Transverse colon (tissue), 4 donors: ENCODE measurements at regions not wholly inside any gene's neighbourhood (a gene's known extent, or its start where the extent isn't known, plus 50 kb on each side); places are given as distances from the start of the nearest gene placed in this dataset.

Experiments used
- DNase-seq: peaks from one replicate; pipeline ENCODE4 v3.0.0-alpha.2; 2019
- H3K27ac ChIP-seq, 4 donors: fragments of 200-600 bp; sonication (generic); 2 replicates each; pipeline ENCODE4 v1.5.1; 2016 to 2018; ENCODE audit warnings: inconsistent platforms in 4 of 4
- H3K27me3 ChIP-seq: fragments of 200-600 bp; sonication (generic); 2 replicates; pipeline ENCODE4 v1.5.1; 2017; ENCODE audit warnings: inconsistent platforms
- H3K36me3 ChIP-seq, 4 donors: fragments of 200-600 bp; sonication (generic); 2 replicates each; pipeline ENCODE4 v1.5.1; 2017 to 2019; ENCODE audit warnings: inconsistent platforms in 4 of 4
- H3K4me1 ChIP-seq, 4 donors: fragments of 200-600 bp; sonication (generic); 2 replicates each; pipeline ENCODE4 v1.5.1; 2017 to 2020; ENCODE audit warnings: inconsistent platforms in 4 of 4
- H3K4me3 ChIP-seq, 4 donors: fragments of 200-600 bp; sonication (generic); 1 replicate in 1 of 4; 2 replicates in 3 of 4; pipeline versions ENCODE4 v1.5.1 to v1.6.1; 2017 to 2019; ENCODE audit warnings: inconsistent platforms in 4 of 4
- H3K9me3 ChIP-seq, 2 donors: fragments of 200-600 bp; sonication (generic); 2 replicates each; pipeline ENCODE4 v1.5.1; 2017 to 2019; ENCODE audit warnings: inconsistent platforms in 2 of 2
- EP300 ChIP-seq: sonication (generic); formaldehyde crosslinking; IDR thresholded peaks from one replicate; pipeline ENCODE4 v1.6.1; 2017; ENCODE audit warnings: antibody characterized with exemption, low read depth
- POLR2A ChIP-seq: fragments of 450-650 bp; IDR thresholded peaks from one replicate; pipeline ENCODE4 v1.6.1; 2016; ENCODE audit warnings: antibody characterized with exemption, mild to moderate bottlenecking, moderate library complexity
- POLR2AphosphoS5 ChIP-seq, 3 donors: sonication (generic); formaldehyde crosslinking; IDR thresholded peaks; one replicate each; pipeline ENCODE4 v1.6.1; 2016; ENCODE audit warnings: antibody characterized with exemption in 3 of 3
- WGBS, 2 donors: methylation state at CpG; one replicate each; pipeline ENCODE4 v1.1.5; 2018; ENCODE audit warnings: low coverage in 1 of 2; 5-methylcytosine and 5-hydroxymethylcytosine counted together
- in situ Hi-C, 4 donors: fragments of 200-750 bp; cut with MboI; loops; one replicate each; pipeline versions ENCODE4 v1.15.0 to v1.15.1; 2017; ENCODE audit warnings: low sequenced_read_pairs in 3 of 4, low pct_ligation_motif_present in 1 of 4, low pct_unique_long_range_greater_than_20kb in 1 of 4
- intact Hi-C: fragments of 100-400 bp; cut with DNase I; formaldehyde crosslinking; loops from one replicate; pipeline ENCODE4 v1.15.1; 2023; ENCODE audit warnings: low total_unique reads
- TF ChIP-seq, protein P1 (sequence below), 5 experiments: fragments of 200-600 bp in 3 of 5; fragments of 450-650 bp in 2 of 5; sonication (generic) in 3 of 5; IDR thresholded peaks; 1 replicate in 2 of 5; 2 replicates in 3 of 5; pipeline ENCODE4 v1.5.1; 2016 to 2017; ENCODE audit warnings: antibody characterized with exemption in 5 of 5, inconsistent platforms in 3 of 5, mild to moderate bottlenecking in 2 of 5, moderate library complexity in 1 of 5

GRCh38 chr1:72530646-72531045 lies 248.3 kb upstream of the NEGR1 start:
- no peak for DNase-seq
- 83% methylated on average over 1 of the region's 1 CpG; no CpG with 5 or more reads in 1 of the 2 donors for WGBS, 2 donors
- H3K4me1 ChIP-seq, result no peaks in the 10 kb centered on the region
- in situ Hi-C loops, result no loop called here
- H3K36me3 ChIP-seq, result no peaks in the 10 kb centered on the region
- intact Hi-C loops, result loop anchor here (10.0 kb wide), 1 partner anchor 534 kb away; no protein-coding TSS in a partner anchor
- H3K4me3 ChIP-seq, result no peak overlapping the region
- H3K9me3 ChIP-seq, result no peaks in the 10 kb centered on the region
- no peak for TF ChIP-seq POLR2AphosphoS5 (IDR thresholded peaks at IDR 0.05)
- TF ChIP-seq EP300, result no peak
- no peak for TF ChIP-seq POLR2A
- TF ChIP-seq, protein P1, sequence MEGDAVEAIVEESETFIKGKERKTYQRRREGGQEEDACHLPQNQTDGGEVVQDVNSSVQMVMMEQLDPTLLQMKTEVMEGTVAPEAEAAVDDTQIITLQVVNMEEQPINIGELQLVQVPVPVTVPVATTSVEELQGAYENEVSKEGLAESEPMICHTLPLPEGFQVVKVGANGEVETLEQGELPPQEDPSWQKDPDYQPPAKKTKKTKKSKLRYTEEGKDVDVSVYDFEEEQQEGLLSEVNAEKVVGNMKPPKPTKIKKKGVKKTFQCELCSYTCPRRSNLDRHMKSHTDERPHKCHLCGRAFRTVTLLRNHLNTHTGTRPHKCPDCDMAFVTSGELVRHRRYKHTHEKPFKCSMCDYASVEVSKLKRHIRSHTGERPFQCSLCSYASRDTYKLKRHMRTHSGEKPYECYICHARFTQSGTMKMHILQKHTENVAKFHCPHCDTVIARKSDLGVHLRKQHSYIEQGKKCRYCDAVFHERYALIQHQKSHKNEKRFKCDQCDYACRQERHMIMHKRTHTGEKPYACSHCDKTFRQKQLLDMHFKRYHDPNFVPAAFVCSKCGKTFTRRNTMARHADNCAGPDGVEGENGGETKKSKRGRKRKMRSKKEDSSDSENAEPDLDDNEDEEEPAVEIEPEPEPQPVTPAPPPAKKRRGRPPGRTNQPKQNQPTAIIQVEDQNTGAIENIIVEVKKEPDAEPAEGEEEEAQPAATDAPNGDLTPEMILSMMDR (IDR thresholded peaks at IDR 0.05), result no peak
- H3K27me3 ChIP-seq, result no peaks in the 10 kb centered on the region
- no peak overlapping the region for H3K27ac ChIP-seq

DNA sequence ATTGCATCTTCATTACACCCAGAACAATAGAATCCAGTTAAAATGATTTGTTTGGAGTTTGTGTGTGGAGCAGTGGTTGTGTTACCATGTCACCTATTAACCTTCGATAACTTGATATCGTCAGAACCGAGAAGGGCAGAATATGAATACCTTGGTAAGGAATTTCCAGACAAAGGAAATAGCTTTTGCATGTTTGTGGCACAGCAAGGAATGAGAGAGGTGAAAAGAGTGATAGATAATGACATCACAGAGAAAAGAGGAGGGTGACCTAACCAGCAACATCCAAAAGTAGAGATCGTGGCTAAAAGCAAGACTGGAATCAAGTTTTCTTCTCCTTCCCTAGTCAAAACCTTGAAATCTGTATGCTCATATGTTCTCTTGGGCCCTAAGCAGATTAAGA lies 244.6 kb upstream of the NEGR1 start:
- no peak for TF ChIP-seq POLR2AphosphoS5 (IDR thresholded peaks at IDR 0.05)
- no peak for DNase-seq
- Histone ChIP-seq H3K27me3 (no peaks in the 10 kb centered on the region), H3K27ac (no peak overlapping the region), H3K36me3 (no peaks in the 10 kb centered on the region), H3K9me3 (no peaks in the 10 kb centered on the region), H3K4me1 (no peaks in the 10 kb centered on the region), H3K4me3 (no peak overlapping the region)
- WGBS, 2 donors, result 77 to 93% methylated on average over 4 of the region's 4 CpGs
- in situ Hi-C loops, result no loop called here
- intact Hi-C loops, result no loop called here

GRCh38 chr1:72524021-72524420 lies 241.7 kb upstream of the NEGR1 start:
- Histone ChIP-seq H3K27ac (no peak overlapping the region), H3K9me3 (no peaks in the 10 kb centered on the region), H3K36me3 (no peaks in the 10 kb centered on the region), H3K4me3 (no peak overlapping the region), H3K4me1 (no peaks in the 10 kb centered on the region), H3K27me3 (no peaks in the 10 kb centered on the region)
- no peak for DNase-seq
- TF ChIP-seq POLR2A (no peak), POLR2AphosphoS5 (IDR thresholded peaks at IDR 0.05) (no peak), EP300 (no peak)
- TF ChIP-seq, protein P1 (IDR thresholded peaks at IDR 0.05), result no peak
- in situ Hi-C loops (no loop called here), intact Hi-C loops (no loop called here)

DNA sequence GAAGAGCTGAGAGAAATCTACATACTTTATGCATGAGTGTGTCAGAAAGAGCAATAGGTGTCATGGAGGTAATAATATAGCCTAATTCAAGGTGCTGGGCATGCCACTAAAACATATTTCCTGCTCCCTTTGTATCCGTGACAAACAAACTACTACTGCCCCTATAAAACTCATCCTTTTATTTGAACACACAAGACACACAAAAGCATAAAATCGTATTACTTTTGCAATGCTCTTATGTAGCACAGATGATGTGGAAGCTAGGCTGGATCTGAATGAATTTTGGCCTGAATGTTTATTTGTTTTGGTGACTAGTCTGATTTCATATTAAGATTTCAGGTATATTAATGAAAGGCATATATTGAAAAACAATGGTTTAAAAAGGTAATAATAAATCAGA lies 239.3 kb upstream of the NEGR1 start:
- no peak for DNase-seq
- Histone ChIP-seq H3K27ac (no peak overlapping the region), H3K9me3 (no peaks in the 10 kb centered on the region), H3K36me3 (no peaks in the 10 kb centered on the region), H3K27me3 (no peaks in the 10 kb centered on the region), H3K4me1 (no peaks in the 10 kb centered on the region), H3K4me3 (no peak overlapping the region)
- TF ChIP-seq, protein P1 (IDR thresholded peaks at IDR 0.05), result no peak
- TF ChIP-seq POLR2A, result no peak
- TF ChIP-seq EP300, result no peak
- no peak for TF ChIP-seq POLR2AphosphoS5 (IDR thresholded peaks at IDR 0.05)
- WGBS, 2 donors, result 44 to 50% methylated on average over 2 of the region's 2 CpGs
- intact Hi-C loops (no loop called here), in situ Hi-C loops (no loop called here)

DNA sequence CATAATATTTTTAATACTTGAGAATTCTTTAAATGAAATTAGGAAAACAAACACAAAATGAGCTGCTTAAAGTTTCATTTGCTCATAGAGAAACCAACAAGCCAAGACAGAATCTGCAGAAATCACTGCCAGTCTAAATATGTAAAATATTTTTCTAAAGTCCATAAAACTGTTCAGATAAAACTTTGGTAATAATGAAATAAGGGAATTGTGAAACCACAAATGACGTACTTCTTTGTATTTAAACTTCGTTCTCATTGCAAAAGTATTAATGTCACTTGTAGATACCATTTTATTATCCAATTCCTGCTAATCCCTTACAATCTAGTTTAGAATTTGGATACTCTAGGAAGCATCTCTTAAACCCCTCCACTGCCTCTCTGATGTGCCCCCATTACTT lies 234.5 kb upstream of the NEGR1 start:
- no peak for TF ChIP-seq POLR2AphosphoS5 (IDR thresholded peaks at IDR 0.05)
- H3K4me3 ChIP-seq, result no peak overlapping the region
- no peaks in the 10 kb centered on the region for H3K27me3 ChIP-seq
- no peaks in the 10 kb centered on the region for H3K4me1 ChIP-seq
- WGBS, 2 donors, result 85 to 87% methylated on average over 2 of the region's 2 CpGs
- H3K9me3 ChIP-seq, result no peaks in the 10 kb centered on the region
- intact Hi-C loops, result no loop called here
- in situ Hi-C loops, result no loop called here
- DNase-seq, result no peak
- H3K36me3 ChIP-seq, result no peaks in the 10 kb centered on the region
- no peak overlapping the region for H3K27ac ChIP-seq
